DMS 273 treated with DMSO at 0.1 percent for 48 hours (cell line): ENCODE measurements at regions not wholly inside any gene's neighbourhood (a gene's known extent, or its start where the extent isn't known, plus 50 kb on each side); places are given as distances from the start of the nearest gene placed in this dataset.

ENCODE experiments used
- DNase-seq: peaks from one replicate; lab custom pipeline; 2025; lab: John Stamatoyannopoulos, UW

GRCh38 chr7:52481571-52481970, 553.9 kb upstream of the POM121L12 start:
- no peak for DNase-seq

DNA sequence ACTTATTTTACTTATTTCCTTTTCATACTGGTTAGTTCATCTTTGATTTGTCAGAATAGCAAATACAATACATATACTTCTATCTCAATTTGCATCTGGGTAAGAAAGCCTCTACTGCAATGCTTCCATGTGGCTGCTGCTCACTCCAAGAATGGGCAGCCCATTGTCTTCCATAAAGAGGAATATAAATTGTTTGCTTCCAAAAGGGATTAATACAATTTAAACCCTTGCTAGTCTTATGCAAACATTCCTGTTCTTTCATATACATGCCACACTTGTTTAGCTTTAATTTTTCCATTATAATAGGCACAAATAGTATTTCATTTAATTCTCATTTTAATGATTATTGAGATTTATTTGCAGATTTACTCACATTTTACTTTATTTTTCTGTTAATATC, 555.4 kb upstream of the POM121L12 start:
- no peak for DNase-seq

DNA sequence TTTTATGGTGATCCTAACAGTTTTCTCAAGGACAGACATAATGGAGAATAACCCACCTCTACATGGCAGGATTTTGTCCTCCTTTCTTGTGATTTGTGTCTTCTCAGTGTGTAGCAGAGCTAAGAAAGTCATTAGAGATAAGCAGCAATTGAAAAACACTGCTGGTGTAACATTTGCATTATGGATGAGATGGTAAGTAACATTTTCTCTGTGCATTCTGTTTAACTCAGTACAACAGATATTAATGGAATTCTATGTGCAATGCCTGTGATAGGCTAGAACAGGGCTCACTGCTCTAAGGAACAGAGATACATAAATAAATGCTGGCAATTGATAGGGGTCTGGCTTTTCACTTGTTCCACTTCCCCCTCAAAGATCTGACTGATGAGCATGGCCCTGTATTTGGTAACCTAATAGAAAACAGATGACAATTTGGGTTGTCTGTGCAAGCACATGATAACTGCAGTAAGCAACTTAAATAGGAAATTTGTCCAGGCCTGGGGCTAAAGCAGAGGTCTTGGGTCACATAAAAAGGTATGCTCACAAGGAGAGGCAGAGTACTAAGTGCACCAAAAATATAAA, 560.3 kb upstream of the POM121L12 start:
- no peak for DNase-seq

GRCh38 chr7:52473756-52474155, 561.7 kb upstream of the POM121L12 start:
- DNase-seq, result no peak

GRCh38 chr7:52472006-52472620, 563.3 kb upstream of the POM121L12 start:
- DNase-seq, result no peak

- DNase-seq, result no peak
Measured at GRCh38 chr7:52465216-52465615, 570.2 kb upstream of the POM121L12 start.

- no peak for DNase-seq
Measured at GRCh38 chr7:52463341-52463740, 572.1 kb upstream of the POM121L12 start.

GRCh38 chr7:52462474-52462873, 573.0 kb upstream of the POM121L12 start:
- DNase-seq, result no peak

GRCh38 chr7:52455571-52455970, 579.9 kb upstream of the POM121L12 start:
- no peak for DNase-seq

DNA sequence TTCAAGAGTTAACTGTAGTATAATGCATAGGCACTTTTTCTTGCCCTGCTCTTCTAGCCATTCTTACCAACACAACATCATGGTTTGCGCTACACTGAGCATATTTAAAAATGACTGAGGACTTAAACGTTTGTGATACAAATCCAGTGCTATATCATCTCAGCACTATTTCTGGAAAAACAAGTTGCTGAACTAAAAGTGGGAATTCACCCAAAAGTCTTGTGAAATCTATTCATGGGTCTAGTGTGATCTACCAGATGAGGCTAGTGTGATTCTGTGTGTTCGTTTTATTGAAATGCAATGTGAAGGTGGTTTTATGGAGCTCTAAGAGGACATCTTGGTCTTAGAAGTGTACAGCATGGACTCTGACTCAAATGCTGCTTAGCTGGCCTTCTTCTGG, 584.6 kb upstream of the POM121L12 start:
- no peak for DNase-seq

DNA sequence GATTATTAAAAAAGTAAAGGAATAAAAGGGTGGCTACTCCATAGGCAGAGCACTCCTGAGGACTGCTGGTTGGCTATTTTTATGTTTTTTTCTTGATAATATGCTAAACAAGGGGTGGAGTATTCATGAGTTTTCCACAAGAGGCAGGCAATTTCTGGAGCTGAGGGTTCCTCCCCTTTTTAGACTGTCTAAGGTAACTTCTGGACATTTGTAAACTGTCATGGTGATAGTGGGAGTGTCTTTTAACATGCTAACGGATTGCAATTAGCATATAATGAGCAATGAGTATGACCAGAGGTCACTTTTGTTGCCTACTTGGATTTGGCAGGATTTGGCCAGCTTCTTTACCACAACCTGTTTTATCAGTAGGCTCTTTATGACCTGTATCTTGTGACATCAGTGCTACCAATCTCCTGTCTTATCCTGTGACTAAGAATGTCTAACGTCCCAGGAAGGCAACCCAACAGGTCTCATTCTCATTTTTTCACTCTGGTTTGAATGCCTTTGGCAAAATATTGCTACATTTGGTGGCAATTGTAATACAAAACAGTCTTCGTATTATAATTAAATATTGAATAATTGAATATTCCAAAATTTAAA, 587.8 kb upstream of the POM121L12 start:
- no peak for DNase-seq

DNA sequence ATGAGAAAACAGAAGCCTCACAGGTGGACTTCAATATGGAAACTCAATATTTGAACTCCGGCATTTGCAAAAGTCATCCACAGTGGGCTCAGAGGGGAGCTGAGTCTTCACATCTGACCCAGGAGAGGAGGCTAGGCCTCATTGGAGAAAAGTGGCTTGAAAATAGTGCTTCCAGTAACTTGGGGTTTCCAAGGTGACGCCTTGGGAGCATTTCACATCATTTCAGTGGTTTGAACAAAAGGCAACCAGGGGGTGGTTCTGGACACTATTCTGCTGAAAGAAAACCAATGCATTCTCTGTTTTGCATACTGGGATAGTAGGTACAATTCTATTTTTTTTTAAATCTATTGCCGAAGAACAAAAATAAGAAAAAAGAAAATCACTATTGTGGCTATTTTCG, 599.2 kb upstream of the POM121L12 start:
- DNase-seq, result no peak

DNA sequence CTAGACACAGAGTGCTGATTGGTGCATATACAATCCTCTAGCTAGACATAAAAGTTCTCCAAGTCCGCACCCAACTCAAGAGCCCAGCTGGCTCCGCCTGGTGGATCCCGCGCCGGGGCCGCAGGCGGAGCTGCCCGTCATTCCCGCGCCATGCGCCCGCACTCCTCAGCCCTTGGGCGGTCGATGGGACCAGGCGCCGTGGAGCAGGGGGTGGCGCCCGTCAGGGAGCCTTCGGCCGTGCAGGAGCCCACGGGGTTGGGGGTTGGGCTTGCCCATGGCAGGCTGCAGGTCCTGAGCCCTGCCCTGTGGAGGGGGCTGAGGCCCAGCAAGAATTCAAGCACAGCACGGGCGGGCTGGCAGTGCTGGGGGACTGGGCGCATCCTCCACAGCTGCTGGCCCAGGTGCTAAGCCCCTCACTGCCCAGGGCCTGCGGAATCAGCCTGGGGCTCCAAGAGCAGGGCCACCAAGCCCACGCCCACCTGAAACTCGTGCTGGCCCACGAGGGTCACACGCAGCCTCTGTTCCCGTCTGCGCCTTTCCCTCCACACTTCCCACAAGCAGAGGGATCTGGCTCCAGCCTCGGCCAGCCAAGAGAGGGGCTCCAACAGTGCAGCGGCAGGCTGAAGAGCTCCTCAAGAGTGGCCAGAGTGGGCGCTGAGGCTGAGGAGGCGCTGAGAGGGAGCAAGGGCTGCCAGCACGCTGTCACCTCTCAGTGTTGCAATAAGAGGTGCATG, 604.2 kb upstream of the POM121L12 start:
- DNase-seq, result no peak

- no peak for DNase-seq
Measured at GRCh38 chr7:52423251-52423650, 612.2 kb upstream of the POM121L12 start.

- no peak for DNase-seq
Measured at GRCh38 chr7:52413051-52413450, 622.4 kb upstream of the POM121L12 start.

DNA sequence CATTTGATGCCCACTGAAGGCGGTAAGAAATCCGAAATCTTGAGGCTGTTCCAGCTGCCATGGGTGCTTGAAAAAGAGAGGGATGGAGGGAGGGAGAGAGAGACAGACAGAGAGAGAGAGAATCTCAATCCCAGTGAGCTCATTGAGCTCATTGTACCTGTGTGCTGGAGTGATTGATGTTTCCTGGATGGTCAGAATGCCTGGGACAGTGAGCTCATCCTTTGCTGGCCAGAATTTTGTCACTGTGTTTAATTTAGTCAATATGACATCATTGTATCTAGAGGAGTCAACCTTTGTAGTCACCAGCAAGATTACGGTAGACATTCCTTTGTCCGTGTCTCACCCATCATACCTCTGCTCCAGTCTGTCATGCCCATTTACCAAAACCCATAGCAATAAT, 625.4 kb upstream of the POM121L12 start:
- DNase-seq, result no peak

DNA sequence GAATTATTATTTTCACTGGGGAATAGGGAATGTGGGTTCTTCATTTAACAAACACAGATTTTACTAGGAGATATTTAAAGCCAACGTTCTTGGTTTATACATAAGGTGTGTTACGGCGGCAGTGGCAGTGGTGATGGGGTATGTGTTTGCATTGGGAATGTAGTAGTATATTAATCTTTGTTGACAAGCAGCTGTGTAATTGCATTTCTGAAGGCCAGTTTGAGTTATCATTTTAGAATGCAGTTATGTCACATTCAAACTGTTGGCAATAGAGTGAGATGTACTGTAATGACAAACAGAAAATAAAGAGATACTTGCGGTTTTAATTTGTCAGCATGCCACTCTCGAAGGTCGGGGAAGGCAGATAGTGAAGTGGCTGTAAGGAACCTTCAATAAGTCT, 628.6 kb upstream of the POM121L12 start:
- no peak for DNase-seq

GRCh38 chr7:52382731-52383130, 652.7 kb upstream of the POM121L12 start:
- no peak for DNase-seq

- DNase-seq, result no peak
Measured at GRCh38 chr7:52369922-52370321, 665.5 kb upstream of the POM121L12 start.

DNA sequence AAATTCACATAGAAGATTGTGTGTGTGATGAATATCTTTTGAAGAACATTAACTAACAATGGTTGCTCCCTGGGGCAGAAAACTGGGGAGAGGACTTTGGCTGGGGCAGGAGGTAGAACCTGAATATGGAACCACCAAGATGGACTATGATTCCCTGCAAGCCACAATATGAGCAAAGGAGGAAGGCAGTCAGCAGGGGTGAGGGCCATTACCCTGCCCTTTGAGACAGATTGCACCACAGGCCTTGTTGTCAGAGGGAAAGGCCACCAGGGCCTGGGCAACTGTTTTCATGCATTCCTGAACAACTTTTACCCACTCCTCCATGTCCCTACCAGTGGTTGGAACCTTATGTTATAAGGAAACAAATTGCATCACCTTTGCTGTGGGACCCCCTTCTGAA, 670.1 kb upstream of the POM121L12 start:
- DNase-seq, result no peak

GRCh38 chr7:52362521-52362920, 672.9 kb upstream of the POM121L12 start:
- DNase-seq, result no peak

- no peak for DNase-seq
Measured at GRCh38 chr7:52360541-52360940, 674.9 kb upstream of the POM121L12 start.

- no peak for DNase-seq
Measured at GRCh38 chr7:52355053-52355452, 680.4 kb upstream of the POM121L12 start.
